Activated T-cell treated with anti-CD3 and anti-CD28 coated beads for 4 hours (primary cell): ENCODE measurements at regions not wholly inside any gene's neighbourhood (a gene's known extent, or its start where the extent isn't known, plus 50 kb on each side); places are given as distances from the start of the nearest gene placed in this dataset.
A peak's percentile ranks its signal among the peaks of the same experiment; 100 is the strongest.

ENCODE experiments used
- DNase-seq: peaks from one replicate; pipeline ENCODE4 v3.0.0-alpha.2; 2020

GRCh38 chr3:14590569-14590968 is 50.4 kb upstream of the GRIP2 start:
- DNase-seq: no peak

- DNase-seq: no peak
These were observed 52.2 kb upstream of the GRIP2 start for GRCh38 chr3:14592390-14592789.

GRCh38 chr3:14592836-14593235 is 52.7 kb upstream of the GRIP2 start:
- no peak for DNase-seq

- DNase-seq: no peak
These were observed 54.1 kb upstream of the GRIP2 start for GRCh38 chr3:14594234-14594633.

GRCh38 chr3:14595561-14595960 is 55.4 kb upstream of the GRIP2 start:
- no peak for DNase-seq

GRCh38 chr3:14597266-14597665 is 54.3 kb upstream of the CCDC174 start:
- DNase-seq: no peak

GRCh38 chr3:14598143-14598569 is 53.4 kb upstream of the CCDC174 start:
- DNase-seq: peak; percentile 15

- DNase-seq: no peak
These were observed 52.1 kb upstream of the CCDC174 start for GRCh38 chr3:14599488-14599887.

- DNase-seq: no peak
These were observed 51.5 kb upstream of the CCDC174 start for GRCh38 chr3:14600075-14600474.

- DNase-seq: no peak
These were observed 50.5 kb upstream of the CCDC174 start for GRCh38 chr3:14600856-14601610.

GRCh38 chr3:14601692-14602005 is 49.9 kb upstream of the CCDC174 start:
- DNase-seq: no peak
